HK-2 (cell line): ENCODE measurements at regions not wholly inside any gene's neighbourhood (a gene's known extent, or its start where the extent isn't known, plus 50 kb on each side); places are given as distances from the start of the nearest gene placed in this dataset.

Experiments
- DNase-seq: peaks from one replicate; pipeline ENCODE4 v3.0.0-alpha.2; 2018; ENCODE audit not compliant: unreplicated experiment

GRCh38 chr15:95304151-95304946 is 1026.2 kb upstream of the NR2F2 start:
- DNase-seq, result no peak

DNA sequence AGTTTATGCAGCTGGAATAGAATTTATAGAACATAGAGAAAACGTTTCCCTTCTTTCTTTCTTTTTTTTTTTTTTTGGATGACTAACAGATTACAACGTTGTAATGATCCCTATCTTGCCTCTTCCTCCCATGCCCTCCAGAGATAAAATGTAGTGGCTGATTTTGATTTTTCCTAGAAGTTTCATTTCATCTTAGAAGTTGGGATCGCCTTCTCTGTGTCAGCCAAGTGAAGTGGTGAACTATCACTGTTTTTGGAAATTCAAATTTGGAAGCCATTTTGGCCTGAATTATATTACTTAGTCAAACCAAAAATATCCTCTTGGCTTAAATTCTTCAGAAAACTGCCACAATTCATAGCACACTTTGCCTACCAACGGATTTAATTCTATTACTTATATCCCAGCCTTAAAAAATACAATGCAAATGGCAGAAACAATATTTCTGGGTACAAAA is 1025.5 kb upstream of the NR2F2 start:
- no peak for DNase-seq

GRCh38 chr15:95307115-95307514 is 1023.4 kb upstream of the NR2F2 start:
- DNase-seq, result no peak

DNA sequence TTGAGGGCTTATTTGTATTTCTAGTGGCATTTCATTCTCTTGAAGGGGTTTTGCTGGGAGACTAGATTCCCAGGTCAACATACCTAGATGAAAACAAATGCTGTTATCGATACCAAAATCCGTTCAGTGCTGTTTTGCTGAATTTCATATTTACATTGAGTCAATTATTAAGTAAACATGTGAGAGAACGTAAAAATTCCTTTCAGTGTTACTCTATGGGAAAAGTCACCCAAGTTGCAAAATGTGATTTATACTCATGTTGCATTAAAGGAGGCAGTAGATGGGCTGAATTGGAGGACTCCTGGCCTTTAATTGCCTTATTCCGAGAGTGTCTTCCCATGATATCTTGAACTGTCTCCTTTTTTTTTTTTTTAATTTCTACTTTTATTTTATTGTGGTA is 1011.3 kb upstream of the NR2F2 start:
- DNase-seq, result no peak

- no peak for DNase-seq
These were observed 1006.7 kb upstream of the NR2F2 start for GRCh38 chr15:95323796-95324195.

- DNase-seq, result no peak
These were observed 1005.8 kb upstream of the NR2F2 start for GRCh38 chr15:95324656-95325055.

- no peak for DNase-seq
These were observed 1004.6 kb upstream of the NR2F2 start for GRCh38 chr15:95325763-95326404.

- DNase-seq, result no peak
These were observed 1003.9 kb upstream of the NR2F2 start for GRCh38 chr15:95326431-95327182.

GRCh38 chr15:95327183-95327525 is 1003.3 kb upstream of the NR2F2 start:
- no peak for DNase-seq

DNA sequence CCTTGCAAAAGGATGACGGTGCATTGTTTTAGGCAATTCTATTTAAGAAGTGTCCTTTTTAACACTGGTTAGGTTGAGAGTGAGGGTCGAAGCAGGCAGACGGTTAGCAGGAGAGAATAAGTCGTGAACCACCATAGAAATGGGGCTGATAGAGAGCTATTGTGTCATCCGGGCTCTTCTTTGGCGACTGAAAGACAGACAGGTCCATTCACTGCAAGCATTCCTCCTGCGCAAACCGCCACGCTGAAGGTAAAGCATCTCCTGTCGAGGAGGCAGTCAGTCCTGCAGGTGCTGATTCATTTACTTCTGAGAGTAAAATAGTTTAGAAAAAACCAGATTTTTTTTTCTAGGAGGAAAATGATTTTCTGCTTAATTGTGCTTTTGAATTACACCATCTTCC is 1002.8 kb upstream of the NR2F2 start:
- no peak for DNase-seq

DNA sequence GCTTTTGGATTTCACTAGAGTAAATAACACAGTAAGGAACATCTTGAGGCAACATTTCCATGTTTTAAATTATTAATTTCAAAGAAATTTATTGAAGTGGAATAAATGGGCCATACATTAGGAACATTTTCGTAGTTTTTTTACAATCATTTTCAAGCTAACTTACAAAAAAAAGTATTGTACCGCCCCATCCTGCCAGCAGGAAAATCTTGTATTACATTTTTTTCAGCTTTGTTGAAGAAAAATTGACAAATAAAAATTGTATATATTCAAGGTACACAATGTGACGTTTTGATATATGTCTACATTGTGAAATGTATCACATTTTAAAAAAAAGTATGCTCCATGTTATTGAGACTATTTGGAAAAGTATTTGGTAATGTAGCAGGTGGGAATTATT is 1001.9 kb upstream of the NR2F2 start:
- DNase-seq, result no peak

DNA sequence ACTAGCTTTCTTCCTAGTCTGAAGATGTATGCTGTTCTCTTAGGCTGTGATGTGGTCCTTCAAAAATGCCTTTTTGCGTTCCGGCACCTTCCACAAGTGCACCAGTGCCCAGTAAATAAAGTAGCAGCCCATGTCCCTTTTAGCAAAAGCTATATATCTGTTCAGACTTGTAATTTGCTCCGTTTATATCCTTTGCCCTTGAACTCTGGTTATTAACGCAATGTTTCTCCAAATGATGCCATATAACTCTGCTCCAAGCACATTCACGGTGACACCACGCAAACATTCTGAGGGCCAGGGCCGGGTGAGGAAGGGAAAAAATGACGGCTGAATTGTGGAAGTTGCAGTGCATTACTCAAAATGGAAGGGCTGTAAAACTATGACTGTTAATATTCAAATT is 1001.1 kb upstream of the NR2F2 start:
- no peak for DNase-seq

- no peak for DNase-seq
These were observed 988.8 kb upstream of the NR2F2 start for GRCh38 chr15:95341686-95342085.

DNA sequence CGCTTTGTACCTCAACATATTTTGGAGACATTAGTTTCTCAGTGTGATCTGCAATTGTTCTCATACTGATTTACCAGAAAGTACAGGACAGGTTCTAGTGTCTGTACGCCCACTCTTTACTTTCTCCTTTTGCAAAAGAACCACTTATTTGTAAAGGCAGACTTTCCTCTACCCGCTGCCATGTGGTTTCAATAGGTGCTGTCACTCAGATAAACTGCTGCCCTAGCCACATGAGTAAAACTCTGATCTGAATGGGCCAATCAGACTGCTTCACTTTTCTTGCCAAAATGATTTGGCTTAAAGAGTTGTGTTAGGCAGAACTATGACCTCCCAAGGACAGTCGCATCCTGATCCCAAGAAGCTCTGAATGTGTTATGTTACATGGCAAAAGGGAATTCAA is 984.6 kb upstream of the NR2F2 start:
- no peak for DNase-seq

GRCh38 chr15:95346721-95347475 is 983.6 kb upstream of the NR2F2 start:
- DNase-seq, result no peak

DNA sequence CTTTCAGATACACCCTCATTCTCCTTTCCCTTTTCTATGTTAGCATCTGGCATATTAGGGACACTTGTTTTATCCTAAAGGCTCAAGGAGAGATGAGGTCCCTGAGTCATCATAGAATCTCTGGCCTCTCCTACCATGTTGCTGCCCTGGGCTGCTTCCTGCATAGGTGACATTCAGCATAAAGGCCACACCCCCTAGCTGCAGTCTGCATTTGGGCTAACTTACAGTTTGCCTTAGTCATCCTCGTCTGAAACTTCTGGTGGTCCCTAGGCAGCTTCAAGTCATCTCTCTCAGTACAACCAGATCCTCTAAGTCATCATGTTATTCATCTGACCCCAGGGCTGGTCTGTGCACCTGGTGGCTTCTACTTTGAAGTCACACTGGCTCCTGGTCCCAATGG is 982.7 kb upstream of the NR2F2 start:
- no peak for DNase-seq

DNA sequence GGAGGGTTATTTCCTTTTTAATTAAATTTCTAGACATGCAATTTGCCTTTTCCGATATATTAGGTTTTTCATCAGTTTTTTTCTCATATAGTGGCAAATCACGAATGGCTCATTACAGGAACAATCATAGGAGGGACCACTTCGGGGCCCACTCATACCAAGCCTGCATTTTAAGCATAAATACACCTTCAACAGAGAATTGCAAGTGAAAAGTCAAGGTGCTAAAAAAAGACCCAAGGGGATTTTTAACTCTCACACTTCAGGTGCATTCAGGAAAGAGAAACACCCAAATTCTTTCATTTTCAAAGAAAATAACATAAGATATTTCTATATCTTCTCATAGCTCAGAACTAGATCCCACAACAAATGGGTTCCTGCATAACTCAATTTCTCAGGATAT is 979.6 kb upstream of the NR2F2 start:
- DNase-seq, result no peak

DNA sequence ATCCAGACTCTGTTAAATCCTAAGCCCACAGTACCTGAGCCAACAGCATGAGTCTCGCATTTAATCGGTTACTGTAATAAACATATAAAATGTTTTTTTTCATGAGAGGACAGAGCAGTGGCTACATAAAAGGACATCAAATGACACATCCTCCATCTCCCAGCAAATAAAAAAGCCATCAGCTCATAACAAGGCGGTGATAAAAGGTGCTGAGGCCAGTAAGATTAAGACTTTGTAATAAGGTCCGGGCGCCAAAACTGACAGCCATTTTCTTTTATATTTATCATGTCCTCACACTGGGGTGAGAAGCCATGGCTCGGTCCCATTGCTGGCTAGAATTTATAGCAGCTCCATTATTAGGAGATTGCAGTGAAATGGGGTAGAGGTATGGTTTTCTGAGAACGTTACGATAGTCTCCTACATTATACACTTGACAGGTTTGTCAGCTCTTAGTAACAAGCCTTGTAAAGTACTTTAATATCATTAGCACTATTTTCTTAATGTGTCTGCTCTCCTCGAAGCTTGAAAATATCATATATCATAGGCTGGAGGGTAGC is 977.8 kb upstream of the NR2F2 start:
- DNase-seq, result no peak

DNA sequence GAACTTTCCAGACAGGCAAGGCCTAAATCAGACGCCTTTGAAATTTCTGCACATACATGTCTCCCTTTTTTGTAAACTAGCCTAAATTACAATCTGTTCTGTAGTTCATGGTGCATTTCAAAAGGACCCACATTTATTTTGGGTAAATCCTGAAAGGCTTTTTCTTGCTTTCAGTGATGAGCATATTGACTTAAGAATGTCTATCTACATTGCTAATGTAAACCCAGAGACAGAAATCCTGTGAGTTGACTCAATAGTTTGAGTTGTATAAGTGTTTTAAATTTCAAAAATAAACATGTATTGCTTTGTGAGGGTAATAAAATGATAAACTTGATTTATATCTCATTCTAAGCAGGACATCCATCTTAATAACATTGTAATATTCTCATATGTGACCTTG is 977.0 kb upstream of the NR2F2 start:
- no peak for DNase-seq

DNA sequence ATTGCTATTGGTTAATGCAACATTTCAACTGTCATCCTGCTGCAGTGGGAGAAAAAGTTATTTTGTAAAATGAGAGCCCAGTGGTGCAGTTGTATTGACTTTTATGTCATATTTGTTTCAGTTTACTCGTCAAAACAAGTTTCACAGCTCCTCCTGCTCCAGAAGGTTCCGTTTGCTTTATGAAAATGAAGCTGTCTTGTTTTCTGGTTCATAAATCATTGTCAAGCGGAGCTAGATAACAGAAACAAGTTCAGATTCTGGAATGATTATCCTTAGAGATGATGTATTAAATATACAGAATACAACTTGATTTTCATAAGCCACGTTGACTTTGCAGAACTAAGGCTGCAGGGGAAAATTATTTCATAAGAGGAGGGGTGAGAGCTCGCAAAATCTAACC is 970.5 kb upstream of the NR2F2 start:
- no peak for DNase-seq

DNA sequence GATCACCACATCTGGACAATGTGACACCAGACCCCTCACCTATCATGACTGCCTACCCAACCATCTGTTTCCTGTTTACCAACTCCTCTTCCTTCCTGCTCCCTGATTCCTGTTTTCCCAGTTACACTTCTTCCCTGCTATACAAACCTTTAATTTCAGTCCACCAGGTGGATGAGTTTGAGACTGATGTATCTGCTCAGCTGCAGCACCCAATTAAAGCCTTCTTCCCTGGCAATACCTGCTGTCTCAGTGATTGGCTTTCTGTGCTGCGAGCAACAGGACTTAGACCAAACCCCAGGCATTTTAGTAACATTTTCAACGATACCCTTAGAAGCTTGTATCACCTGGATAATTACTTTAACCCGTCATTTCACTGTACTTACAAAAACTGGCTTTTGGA is 968.2 kb upstream of the NR2F2 start:
- no peak for DNase-seq

GRCh38 chr15:95363646-95364045 is 966.9 kb upstream of the NR2F2 start:
- DNase-seq, result no peak
